Osteoblast (primary cell): ENCODE measurements at regions not wholly inside any gene's neighbourhood (a gene's known extent, or its start where the extent isn't known, plus 50 kb on each side); places are given as distances from the start of the nearest gene placed in this dataset.

Experiments used
- DNase-seq: peaks from one replicate; pipeline ENCODE4 v3.0.0; 2011; ENCODE audit warnings: low spot score, mixed read lengths; ENCODE audit not compliant: insufficient read length; ENCODE audit errors: missing footprints
- H2AFZ ChIP-seq: 2 replicates; pipeline ENCODE4 v1.6.0; 2011; ENCODE audit warnings: mild to moderate bottlenecking, low read length
- H3K27ac ChIP-seq: 2 replicates; pipeline ENCODE4 v1.5.1; 2011; ENCODE audit warnings: mild to moderate bottlenecking, low read depth, low read length, moderate library complexity
- H3K27me3 ChIP-seq: 2 replicates; pipeline ENCODE4 v1.6.0; 2012; ENCODE audit warnings: mild to moderate bottlenecking, control low read depth, inconsistent platforms, low read length, moderate library complexity; ENCODE audit not compliant: insufficient read depth
- H3K36me3 ChIP-seq: 2 replicates; pipeline ENCODE4 v1.5.1; 2011; ENCODE audit warnings: mild to moderate bottlenecking, low read length, control low read depth, moderate library complexity; ENCODE audit not compliant: insufficient read depth
- H3K4me1 ChIP-seq: 2 replicates; pipeline ENCODE4 v1.5.1; 2011; ENCODE audit warnings: mild to moderate bottlenecking, low read length, control low read depth, moderate library complexity; ENCODE audit not compliant: insufficient read depth
- H3K4me2 ChIP-seq: 2 replicates; pipeline ENCODE4 v1.6.0; 2011; ENCODE audit warnings: mild to moderate bottlenecking, low read length; ENCODE audit not compliant: insufficient read depth
- H3K4me3 ChIP-seq: fragments of 200-600 bp; sonication (generic); 3 replicates; pipeline ENCODE4 v1.5.1; 2012; ENCODE audit warnings: mild to moderate bottlenecking, low read length, inconsistent platforms; ENCODE audit not compliant: insufficient read depth
- H3K79me2 ChIP-seq: 2 replicates; pipeline ENCODE4 v1.6.0; 2012; ENCODE audit warnings: mild to moderate bottlenecking, low read length, control low read depth, inconsistent platforms; ENCODE audit not compliant: insufficient read depth
- H3K9me3 ChIP-seq: 2 replicates; pipeline ENCODE4 v1.5.1; 2011; ENCODE audit warnings: low read depth, low read length, control low read depth
- H4K20me1 ChIP-seq: 2 replicates; pipeline ENCODE4 v1.6.0; 2012; ENCODE audit warnings: mild to moderate bottlenecking, low read length, control low read depth; ENCODE audit not compliant: insufficient read depth
- CTCF ChIP-seq: IDR thresholded peaks from 2 replicates; pipeline ENCODE4 v1.5.1; 2011; ENCODE audit warnings: mild to moderate bottlenecking, low read depth, low read length, moderate library complexity; ENCODE audit errors: extremely low read depth

GRCh38 chr3:61352306-61352705, 101.1 kb upstream of the FHIT start:
- Histone ChIP-seq H3K4me1 (no peaks in the 10 kb centered on the region), H3K27me3 (no peaks in the 10 kb centered on the region), H3K79me2 (no peaks in the 10 kb centered on the region), H3K36me3 (no peaks in the 10 kb centered on the region), H3K4me3 (no peak overlapping the region), H3K4me2 (no peak overlapping the region), H2AFZ (no peak overlapping the region), H3K27ac (no peak overlapping the region), H4K20me1 (no peaks in the 10 kb centered on the region), H3K9me3 (no peaks in the 10 kb centered on the region)
- TF ChIP-seq CTCF: no peak
- DNase-seq: no peak

- no peaks in the 10 kb centered on the region for H3K9me3 ChIP-seq
- TF ChIP-seq CTCF: no peak
- no peak overlapping the region for H3K4me2 ChIP-seq
- H3K36me3 ChIP-seq: no peaks in the 10 kb centered on the region
- no peak for DNase-seq
- no peak overlapping the region for H3K27ac ChIP-seq
- H3K79me2 ChIP-seq: no peaks in the 10 kb centered on the region
- no peak overlapping the region for H2AFZ ChIP-seq
- H3K27me3 ChIP-seq: no peaks in the 10 kb centered on the region
- H3K4me3 ChIP-seq: no peak overlapping the region
- no peaks in the 10 kb centered on the region for H3K4me1 ChIP-seq
- H4K20me1 ChIP-seq: no peaks in the 10 kb centered on the region
Observed at GRCh38 chr3:61353382-61353781, 102.1 kb upstream of the FHIT start.

DNA sequence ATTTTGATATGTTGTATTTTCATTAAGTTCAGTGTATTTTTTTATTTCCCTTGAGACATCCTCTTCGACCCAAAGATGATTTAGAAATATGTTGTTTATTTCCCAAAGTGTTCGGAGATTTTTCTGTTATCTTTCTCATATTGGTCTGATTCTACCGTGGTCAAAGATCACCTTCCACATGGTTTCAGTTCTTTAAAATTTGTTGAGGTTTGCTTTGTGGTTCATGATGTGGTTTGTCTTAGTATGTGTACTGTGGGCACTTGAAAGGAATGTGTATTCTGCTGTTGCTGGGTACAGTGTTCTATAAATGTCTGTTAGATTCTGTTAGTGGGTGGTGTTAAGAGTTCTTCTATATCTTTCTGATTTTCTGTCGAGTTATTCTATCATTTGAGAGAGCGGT, 103.4 kb upstream of the FHIT start:
- no peak overlapping the region for H3K4me2 ChIP-seq
- H3K9me3 ChIP-seq: no peaks in the 10 kb centered on the region
- H3K27me3 ChIP-seq: no peaks in the 10 kb centered on the region
- H3K79me2 ChIP-seq: no peaks in the 10 kb centered on the region
- H3K36me3 ChIP-seq: no peaks in the 10 kb centered on the region
- H2AFZ ChIP-seq: no peak overlapping the region
- no peak for DNase-seq
- H3K27ac ChIP-seq: no peak overlapping the region
- no peak for TF ChIP-seq CTCF
- no peaks in the 10 kb centered on the region for H4K20me1 ChIP-seq
- no peaks in the 10 kb centered on the region for H3K4me1 ChIP-seq
- no peak overlapping the region for H3K4me3 ChIP-seq

GRCh38 chr3:61356685-61357084, 105.4 kb upstream of the FHIT start:
- Histone ChIP-seq H3K4me3 (no peak overlapping the region), H3K27me3 (no peaks in the 10 kb centered on the region), H2AFZ (no peak overlapping the region), H3K27ac (no peak overlapping the region), H3K79me2 (no peaks in the 10 kb centered on the region), H3K4me1 (no peaks in the 10 kb centered on the region), H3K36me3 (no peaks in the 10 kb centered on the region), H3K9me3 (no peaks in the 10 kb centered on the region), H4K20me1 (no peaks in the 10 kb centered on the region), H3K4me2 (no peak overlapping the region)
- no peak for TF ChIP-seq CTCF
- DNase-seq: peak; percentile 17
